HG03575 (cell line): ENCODE measurements at regions not wholly inside any gene's neighbourhood (a gene's known extent, or its start where the extent isn't known, plus 50 kb on each side); places are given as distances from the start of the nearest gene placed in this dataset.
"Not testable (repeated sequence)": the region's sequence is repeated elsewhere in the genome, so short reads cannot be mapped to it uniquely, and the experiment has no call there.

ENCODE experiments used
- ATAC-seq: cut with Tn5 transposase; IDR thresholded peaks from one replicate; pipeline ENCODE4 v1.9.1; 2021; ENCODE audit not compliant: unreplicated experiment, insufficient number of reproducible peaks, low FRiP score; ENCODE audit errors: extremely low read depth

- no peak for ATAC-seq
These were observed 375.4 kb downstream of the DDX10 start for GRCh38 chr11:109040303-109040702.

- ATAC-seq = no peak
These were observed 377.0 kb downstream of the DDX10 start for GRCh38 chr11:109041876-109042275.

GRCh38 chr11:109043315-109043714 lies 378.4 kb downstream of the DDX10 start:
- no peak for ATAC-seq

- ATAC-seq = no peak
These were observed 375.6 kb upstream of the C11orf87 start for GRCh38 chr11:109046284-109046992.

- ATAC-seq = no peak
These were observed 373.9 kb upstream of the C11orf87 start for GRCh38 chr11:109048098-109048497.

- ATAC-seq = no peak
These were observed 370.8 kb upstream of the C11orf87 start for GRCh38 chr11:109051200-109051599.

GRCh38 chr11:109059402-109059801 lies 362.6 kb upstream of the C11orf87 start:
- no peak for ATAC-seq

- ATAC-seq = no peak
These were observed 360.6 kb upstream of the C11orf87 start for GRCh38 chr11:109061394-109061793.

GRCh38 chr11:109062445-109062844 lies 359.5 kb upstream of the C11orf87 start:
- ATAC-seq = no peak

GRCh38 chr11:109062871-109063270 lies 359.1 kb upstream of the C11orf87 start:
- no peak for ATAC-seq

- ATAC-seq = not testable (repeated sequence)
These were observed 357.2 kb upstream of the C11orf87 start for GRCh38 chr11:109064618-109065311.

- ATAC-seq = no peak
These were observed 350.7 kb upstream of the C11orf87 start for GRCh38 chr11:109071262-109071661.

- no peak for ATAC-seq
These were observed 350.1 kb upstream of the C11orf87 start for GRCh38 chr11:109071712-109072524.

- ATAC-seq = no peak
These were observed 348.8 kb upstream of the C11orf87 start for GRCh38 chr11:109073032-109073822.

GRCh38 chr11:109075976-109076375 lies 346.0 kb upstream of the C11orf87 start:
- ATAC-seq = no peak

- ATAC-seq = no peak
These were observed 345.1 kb upstream of the C11orf87 start for GRCh38 chr11:109076870-109077269.

- no peak for ATAC-seq
These were observed 344.6 kb upstream of the C11orf87 start for GRCh38 chr11:109077291-109077920.

GRCh38 chr11:109085708-109086373 lies 336.1 kb upstream of the C11orf87 start:
- no peak for ATAC-seq
